GM12865 (cell line): ENCODE measurements at regions not wholly inside any gene's neighbourhood (a gene's known extent, or its start where the extent isn't known, plus 50 kb on each side); places are given as distances from the start of the nearest gene placed in this dataset.
"Not testable (repeated sequence)": the region's sequence is repeated elsewhere in the genome, so short reads cannot be mapped to it uniquely, and the experiment has no call there.

ENCODE experiments used
- DNase-seq: peaks from one replicate; pipeline ENCODE4 v3.0.0; 2010; ENCODE audit warnings: low read depth
- H3K4me3 ChIP-seq: 2 replicates; pipeline ENCODE4 v1.5.1; 2011; ENCODE audit warnings: mild to moderate bottlenecking, low read depth, low read length, control low read depth
- CTCF ChIP-seq: IDR thresholded peaks from 2 replicates; pipeline ENCODE4 v1.5.1; 2011; ENCODE audit warnings: low read length, control low read depth, low read depth, inconsistent platforms; ENCODE audit not compliant: insufficient read depth; ENCODE audit errors: missing control alignments

GRCh38 chr2:12567411-12567810, 149.3 kb upstream of the TRIB2 start:
- DNase-seq, result no peak
- no peak for TF ChIP-seq CTCF
- no peak overlapping the region for H3K4me3 ChIP-seq

DNA sequence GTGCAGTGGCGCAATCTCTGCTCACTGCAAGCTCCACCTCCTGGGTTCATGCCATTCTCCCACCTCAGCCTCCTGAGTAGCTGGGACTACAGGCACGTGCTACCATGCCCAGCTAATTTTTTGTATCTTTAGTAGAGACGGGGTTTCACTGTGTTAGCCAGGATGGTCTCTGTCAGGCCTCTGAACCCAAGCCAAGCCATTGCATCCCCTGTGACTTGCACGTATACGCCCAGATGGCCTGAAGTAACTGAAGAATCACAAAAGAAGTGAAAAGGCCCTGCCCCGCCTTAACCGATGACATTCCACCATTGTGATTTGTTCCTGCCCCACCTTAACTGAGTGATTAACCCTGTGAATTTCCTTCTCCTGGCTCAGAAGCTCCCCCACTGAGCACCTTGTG, 147.2 kb upstream of the TRIB2 start:
- H3K4me3 ChIP-seq, DNase-seq: not testable (repeated sequence)

- not testable (repeated sequence) for H3K4me3 ChIP-seq, DNase-seq
Measured at GRCh38 chr2:12569929-12570328, 146.8 kb upstream of the TRIB2 start.

GRCh38 chr2:12577091-12577490, 139.6 kb upstream of the TRIB2 start:
- H3K4me3 ChIP-seq, result no peak overlapping the region
- DNase-seq, result no peak
- no peak for TF ChIP-seq CTCF

- no peak for DNase-seq
- no peak for TF ChIP-seq CTCF
- no peak overlapping the region for H3K4me3 ChIP-seq
Measured at GRCh38 chr2:12577567-12578253, 139.0 kb upstream of the TRIB2 start.

DNA sequence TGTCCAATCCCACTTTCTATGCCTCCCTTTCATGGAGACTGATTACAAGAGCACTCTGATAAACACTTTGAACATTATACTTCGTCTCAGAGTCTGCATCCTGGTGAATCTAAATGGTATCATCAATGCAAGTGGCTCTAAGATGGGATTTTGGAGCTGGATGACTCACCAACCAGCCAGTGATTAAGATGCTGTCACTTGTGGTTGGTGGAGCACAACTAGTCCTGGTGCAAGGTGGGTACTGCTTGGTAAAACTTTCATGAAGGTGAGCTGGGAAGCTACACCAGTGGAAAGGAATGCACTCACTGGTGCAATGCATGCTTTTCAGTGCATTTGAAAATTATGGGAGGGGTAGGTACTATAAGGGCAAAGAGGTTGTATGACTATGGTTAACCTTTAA, 137.7 kb upstream of the TRIB2 start:
- no peak for DNase-seq
- no peak for TF ChIP-seq CTCF
- H3K4me3 ChIP-seq, result no peak overlapping the region

GRCh38 chr2:12584338-12584737, 132.4 kb upstream of the TRIB2 start:
- TF ChIP-seq CTCF, result no peak
- no peak overlapping the region for H3K4me3 ChIP-seq
- DNase-seq, result no peak

- H3K4me3 ChIP-seq, result no peak overlapping the region
- no peak for TF ChIP-seq CTCF
- DNase-seq, result no peak
Measured at GRCh38 chr2:12585784-12586183, 131.0 kb upstream of the TRIB2 start.
